Activated CD8-positive, alpha-beta T cell treated with anti-CD3 and anti-CD28 coated beads, Interleukin-2, amount 10 ng/mL, durations not matched to agents 7 days and 5 days (primary cell): ENCODE measurements at regions not wholly inside any gene's neighbourhood (a gene's known extent, or its start where the extent isn't known, plus 50 kb on each side); places are given as distances from the start of the nearest gene placed in this dataset.

Experiments used
- ATAC-seq: fragments of 150-1000 bp; cut with Tn5 transposase; one replicate; pipeline ENCODE4 v1.10.0; 2021; ENCODE audit warnings: moderate library complexity
- CTCF ChIA-PET: fragments of 350-600 bp; sonication (Branson Sonifier 250); formaldehyde crosslinking; loops from one replicate; lab custom pipeline; 2021; ENCODE audit warnings: antibody characterized with exemption; lab: Charles Lee
- POLR2A ChIA-PET: fragments of 350-600 bp; sonication (Branson Sonifier 250); formaldehyde crosslinking; loops from one replicate; lab custom pipeline; 2021; ENCODE audit warnings: antibody characterized with exemption; lab: Charles Lee
- DNase-seq: peaks from one replicate; pipeline ENCODE4 v3.0.0-alpha.2; 2020
- H3K27ac Mint-ChIP-seq: one replicate; pipeline ENCODE4 v1.8.0; 2021; ENCODE audit warnings: mild to moderate bottlenecking, mixed read lengths
- H3K27me3 Mint-ChIP-seq: one replicate; pipeline ENCODE4 v1.8.0; 2021; ENCODE audit warnings: low read depth, mixed read lengths
- H3K36me3 Mint-ChIP-seq: one replicate; pipeline ENCODE4 v1.8.0; 2021; ENCODE audit warnings: low read depth, mixed read lengths
- H3K4me1 Mint-ChIP-seq: one replicate; pipeline ENCODE4 v1.8.0; 2021; ENCODE audit warnings: low read depth, mixed read lengths
- H3K4me3 Mint-ChIP-seq: one replicate; pipeline ENCODE4 v1.8.0; 2021; ENCODE audit warnings: mild to moderate bottlenecking, mixed read lengths
- H3K9me3 Mint-ChIP-seq: one replicate; pipeline ENCODE4 v1.8.0; 2022; ENCODE audit warnings: mixed read lengths; ENCODE audit not compliant: insufficient read depth

DNA sequence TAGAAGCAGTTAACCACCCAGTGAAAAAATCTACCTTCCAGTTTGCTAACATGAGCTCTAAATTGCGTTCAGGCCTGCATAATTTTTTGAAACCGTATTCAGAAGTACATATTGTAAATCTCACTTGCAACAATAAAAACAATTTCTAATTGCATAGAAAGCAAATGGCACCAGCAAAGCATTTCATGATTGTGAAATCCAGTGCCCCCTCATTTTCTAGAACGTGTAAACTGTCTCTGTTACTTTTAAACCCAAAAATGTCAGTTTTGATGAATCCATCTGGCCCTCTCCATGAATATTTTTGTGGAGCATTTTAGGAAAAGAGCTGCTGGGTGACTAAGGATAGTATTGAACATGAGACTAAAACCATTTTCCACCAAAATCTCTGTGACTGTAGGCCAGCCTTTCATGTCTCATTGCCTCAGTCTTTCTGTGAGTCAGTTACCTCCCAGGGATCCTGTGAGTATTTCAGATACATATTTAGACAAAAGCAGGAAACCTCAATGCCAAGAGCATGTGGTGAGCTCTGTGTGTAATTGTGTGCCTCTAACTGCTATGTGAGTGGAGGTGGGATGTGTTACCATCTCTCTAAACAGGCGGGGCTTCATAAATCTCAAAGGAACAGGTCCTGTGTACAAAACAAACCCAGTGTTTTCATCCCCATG, 477.8 kb upstream of the DCC start:
- no peak for DNase-seq
- H3K27ac Mint-ChIP-seq: no peak overlapping the region
- ATAC-seq: no peak
- no peaks in the 10 kb centered on the region for H3K27me3 Mint-ChIP-seq
- no peak overlapping the region for H3K4me3 Mint-ChIP-seq
- CTCF ChIA-PET: no interaction called here
- H3K4me1 Mint-ChIP-seq: no peaks in the 10 kb centered on the region
- no peaks in the 10 kb centered on the region for H3K36me3 Mint-ChIP-seq
- peaks cover 3% of the 10 kb centered on the region for H3K9me3 Mint-ChIP-seq
- POLR2A ChIA-PET: no interaction called here

DNA sequence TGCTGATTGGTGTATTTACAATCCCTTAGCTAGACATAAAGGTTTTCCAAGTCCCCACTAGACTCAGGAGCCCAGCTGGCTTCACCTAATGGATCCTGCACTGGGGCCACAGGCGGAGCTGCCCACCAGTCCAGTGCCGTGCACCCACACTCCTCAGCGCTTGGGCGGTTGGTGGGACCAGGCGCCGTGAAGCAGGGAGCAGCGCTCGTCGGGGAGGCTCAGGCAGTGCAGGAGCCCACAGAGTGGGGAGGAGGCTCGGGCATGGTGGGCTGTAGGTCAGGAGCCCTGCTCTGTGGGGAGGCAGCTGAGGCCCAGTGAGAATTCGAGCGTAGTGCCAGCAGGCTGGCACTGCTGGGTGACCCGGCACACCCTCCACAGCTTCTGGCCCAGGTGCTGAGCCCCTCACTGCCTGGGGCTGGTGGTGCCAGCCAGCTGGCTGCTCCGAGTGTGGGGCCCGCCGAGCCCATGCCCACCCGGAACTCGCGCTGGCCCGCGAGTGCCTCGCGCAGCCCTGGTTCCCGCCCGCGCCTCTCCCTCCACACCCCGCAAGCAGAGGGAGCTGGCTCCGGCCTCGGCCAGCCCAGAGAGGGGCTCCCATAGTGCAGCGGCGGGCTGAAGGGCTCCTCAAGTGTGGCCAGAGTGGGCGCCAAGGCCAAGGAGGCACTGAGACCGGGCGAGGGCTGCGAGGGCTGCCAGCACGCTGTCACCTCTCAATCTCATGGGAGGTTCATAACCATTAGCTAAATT, 475.6 kb upstream of the DCC start:
- Mint-ChIP-seq H3K4me3 (no peak overlapping the region), H3K36me3 (no peaks in the 10 kb centered on the region)
- CTCF ChIA-PET: no interaction called here

DNA sequence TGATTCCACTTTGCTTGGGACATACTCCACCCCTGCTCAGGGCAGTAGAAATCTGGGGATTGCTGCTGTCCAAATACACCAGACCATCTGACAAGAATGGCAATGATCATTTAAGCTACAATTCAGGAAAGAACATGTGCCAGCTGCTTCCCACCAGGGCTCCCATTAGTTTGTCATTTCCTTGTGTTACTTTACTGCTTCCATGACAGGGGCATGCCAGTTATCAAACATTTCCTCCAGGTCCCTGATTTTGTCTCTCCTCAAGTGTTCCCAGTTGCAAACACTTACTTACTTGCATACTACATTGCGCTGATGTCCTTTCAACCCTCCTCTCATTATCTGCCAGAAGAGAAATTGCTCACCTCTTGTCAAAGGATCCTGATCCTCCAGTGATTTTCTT, 474.5 kb upstream of the DCC start:
- H3K36me3 Mint-ChIP-seq: no peaks in the 10 kb centered on the region

More for the DNA sequence above, 475.6 kb upstream of the DCC start:
- POLR2A ChIA-PET: interaction anchor here (0.7 kb wide), 1 partner anchor 1003 kb away, joined by 3 read pairs; no protein-coding TSS in a partner anchor
- Mint-ChIP-seq H3K4me1 (no peaks in the 10 kb centered on the region), H3K27me3 (no peaks in the 10 kb centered on the region), H3K9me3 (peaks cover 3% of the 10 kb centered on the region), H3K27ac (no peak overlapping the region)
- ATAC-seq (no peak), DNase-seq (no peak)

DNA sequence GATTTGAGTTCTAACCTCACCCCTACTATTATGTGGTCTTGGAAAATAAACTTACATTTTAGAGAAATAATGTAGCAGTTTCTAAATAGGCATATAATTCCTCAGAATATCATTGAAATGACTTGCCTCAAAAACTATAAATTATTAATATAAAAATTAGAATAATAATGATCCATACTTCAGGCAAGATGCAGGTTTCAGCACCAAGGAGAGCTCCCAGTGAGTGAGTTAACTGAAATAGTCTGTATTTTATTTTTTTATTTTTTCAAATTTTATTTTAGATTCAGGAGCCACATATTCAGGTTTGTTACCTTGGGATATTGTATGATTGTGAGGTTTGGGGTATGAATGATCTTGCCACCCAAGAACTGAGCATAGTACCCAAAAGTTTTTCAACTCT, 472.2 kb upstream of the DCC start:
- no peaks in the 10 kb centered on the region for H3K27me3 Mint-ChIP-seq
- CTCF ChIA-PET: no interaction called here
- ATAC-seq: no peak

More for the DNA sequence above, 474.5 kb upstream of the DCC start:
- ChIA-PET POLR2A (no interaction called here), CTCF (no interaction called here)
- Mint-ChIP-seq H3K27ac (no peak overlapping the region), H3K9me3 (peaks cover 3% of the 10 kb centered on the region), H3K4me3 (no peak overlapping the region), H3K27me3 (no peaks in the 10 kb centered on the region), H3K4me1 (no peaks in the 10 kb centered on the region)
- DNase-seq (no peak), ATAC-seq (no peak)

DNA sequence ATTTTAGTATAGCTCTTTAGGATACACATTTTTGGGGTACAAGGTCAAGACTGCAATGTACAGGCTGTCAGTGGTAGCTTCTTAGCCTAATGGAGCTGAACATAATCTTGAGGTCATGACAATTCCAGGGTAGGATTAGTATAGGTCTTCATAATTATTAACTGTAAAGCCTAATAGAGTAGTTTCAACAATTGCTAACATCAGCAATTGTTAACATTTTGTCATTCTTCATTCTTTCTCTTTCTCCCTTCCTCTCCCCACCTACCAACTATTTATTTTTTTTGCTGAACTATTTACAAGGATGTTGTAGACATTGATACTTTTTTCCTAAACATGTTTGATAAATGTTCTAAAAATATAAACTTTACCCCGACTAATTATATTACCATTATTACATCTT, 461.3 kb upstream of the DCC start:
- no peak for DNase-seq
- no peaks in the 10 kb centered on the region for H3K27me3 Mint-ChIP-seq
- H3K27ac Mint-ChIP-seq: no peak overlapping the region
- H3K9me3 Mint-ChIP-seq: peaks cover 5% of the 10 kb centered on the region
- ChIA-PET CTCF (no interaction called here), POLR2A (no interaction called here)
- no peaks in the 10 kb centered on the region for H3K4me1 Mint-ChIP-seq
- H3K36me3 Mint-ChIP-seq: no peaks in the 10 kb centered on the region
- no peak overlapping the region for H3K4me3 Mint-ChIP-seq
- no peak for ATAC-seq

More for the DNA sequence above, 472.2 kb upstream of the DCC start:
- Mint-ChIP-seq H3K27ac (no peak overlapping the region), H3K4me3 (no peak overlapping the region), H3K4me1 (no peaks in the 10 kb centered on the region), H3K36me3 (no peaks in the 10 kb centered on the region), H3K9me3 (peaks cover 3% of the 10 kb centered on the region)
- POLR2A ChIA-PET: no interaction called here
- no peak for DNase-seq

DNA sequence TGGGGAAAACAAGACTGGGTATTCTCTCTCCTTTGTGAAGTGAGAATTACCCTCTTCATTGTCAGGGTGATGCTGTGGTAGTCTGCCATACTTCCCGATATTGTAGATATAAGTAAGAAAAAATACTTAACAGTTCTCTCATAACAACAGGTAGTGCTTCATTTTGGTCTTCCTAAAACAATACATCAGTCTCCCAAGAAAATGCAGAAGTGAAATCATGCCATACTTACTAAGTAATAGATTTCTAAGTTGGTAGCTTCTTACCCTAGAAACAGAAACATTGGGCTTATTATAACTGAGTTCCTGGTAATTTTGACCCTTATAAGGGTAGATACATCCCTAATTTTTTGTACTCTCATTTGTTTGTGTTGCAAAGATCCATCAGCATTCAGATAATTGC, 460.7 kb upstream of the DCC start:
- no peak overlapping the region for H3K27ac Mint-ChIP-seq
- ATAC-seq (no peak), DNase-seq (no peak)
- CTCF ChIA-PET: no interaction called here
- H3K4me1 Mint-ChIP-seq: no peaks in the 10 kb centered on the region
- no peaks in the 10 kb centered on the region for H3K27me3 Mint-ChIP-seq
- POLR2A ChIA-PET: no interaction called here
- H3K9me3 Mint-ChIP-seq: peaks cover 5% of the 10 kb centered on the region
- H3K36me3 Mint-ChIP-seq: no peaks in the 10 kb centered on the region
- no peak overlapping the region for H3K4me3 Mint-ChIP-seq

DNA sequence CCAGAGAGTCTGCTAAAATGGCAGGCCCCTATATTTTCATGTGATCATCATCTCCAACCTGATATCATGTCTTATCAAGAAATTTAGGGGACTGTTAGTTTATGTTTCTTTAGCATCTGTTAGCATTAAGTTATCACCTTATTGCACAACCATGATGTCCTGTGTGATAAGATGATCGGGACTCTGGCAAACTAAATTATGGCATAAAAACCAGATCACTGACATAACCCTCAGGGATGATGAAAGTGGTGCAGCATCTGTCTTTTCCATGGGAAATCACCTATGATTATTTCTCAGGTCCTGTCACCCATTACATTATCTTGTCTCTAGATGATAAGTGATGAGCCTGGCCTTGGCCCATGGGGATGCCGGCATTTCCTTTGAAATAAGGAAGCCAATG, 458.6 kb upstream of the DCC start:
- CTCF ChIA-PET: no interaction called here

DNA sequence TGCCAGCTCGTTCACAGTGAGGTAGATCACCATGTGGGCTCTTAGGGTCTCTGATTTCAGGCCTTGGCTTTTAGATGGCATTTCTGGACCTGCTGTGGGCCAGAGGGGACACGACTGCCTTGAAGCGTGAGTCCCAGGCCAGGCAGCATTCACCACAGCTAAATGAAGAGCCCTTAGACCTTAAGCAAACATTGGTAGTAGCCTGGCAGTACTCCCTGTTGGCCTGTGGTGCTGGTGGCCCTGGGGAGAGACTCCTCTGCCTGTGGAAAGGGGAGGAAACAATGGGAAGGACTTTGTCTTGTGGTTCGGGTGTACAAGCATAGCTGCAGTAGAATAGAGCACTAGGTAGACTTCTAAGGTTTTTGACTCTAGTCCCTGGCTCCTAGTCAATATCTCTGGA, 456.0 kb upstream of the DCC start:
- ChIA-PET POLR2A (no interaction called here), CTCF (no interaction called here)
- Mint-ChIP-seq H3K27me3 (no peaks in the 10 kb centered on the region), H3K4me3 (no peak overlapping the region), H3K27ac (no peak overlapping the region), H3K9me3 (peaks cover 5% of the 10 kb centered on the region), H3K4me1 (no peaks in the 10 kb centered on the region), H3K36me3 (no peaks in the 10 kb centered on the region)
- no peak for ATAC-seq
- DNase-seq: no peak

More for the DNA sequence above, 458.6 kb upstream of the DCC start:
- ATAC-seq (no peak), DNase-seq (no peak)
- Mint-ChIP-seq H3K4me1 (no peaks in the 10 kb centered on the region), H3K36me3 (no peaks in the 10 kb centered on the region), H3K4me3 (no peak overlapping the region), H3K27me3 (no peaks in the 10 kb centered on the region), H3K9me3 (peaks cover 5% of the 10 kb centered on the region), H3K27ac (no peak overlapping the region)
- POLR2A ChIA-PET: no interaction called here

DNA sequence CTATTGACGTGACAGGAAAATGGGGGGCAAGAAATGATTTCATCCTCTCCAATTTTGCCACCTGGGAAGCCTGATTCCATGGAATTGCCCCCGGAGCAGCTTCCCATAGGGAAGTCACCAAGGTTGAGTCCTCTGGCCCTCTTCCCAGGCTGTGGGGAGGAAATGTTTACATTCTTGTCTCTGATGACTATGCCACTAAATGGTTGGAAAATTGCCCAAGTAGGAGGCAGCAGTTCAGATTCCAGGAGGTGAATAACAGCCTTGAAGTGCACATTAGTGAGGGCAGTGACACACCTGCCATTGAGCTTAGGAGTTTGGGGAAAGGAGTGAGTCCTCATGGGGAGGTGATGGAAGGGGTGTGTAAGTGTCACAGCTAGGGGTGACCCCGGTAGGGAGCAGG, 449.2 kb upstream of the DCC start:
- ATAC-seq: no peak
- H3K27me3 Mint-ChIP-seq: no peaks in the 10 kb centered on the region
- H3K4me3 Mint-ChIP-seq: no peak overlapping the region
- H3K36me3 Mint-ChIP-seq: no peaks in the 10 kb centered on the region
- no peak overlapping the region for H3K27ac Mint-ChIP-seq
- CTCF ChIA-PET: no interaction called here
- peaks cover 7% of the 10 kb centered on the region for H3K9me3 Mint-ChIP-seq
- POLR2A ChIA-PET: no interaction called here
- DNase-seq: no peak
- no peaks in the 10 kb centered on the region for H3K4me1 Mint-ChIP-seq

DNA sequence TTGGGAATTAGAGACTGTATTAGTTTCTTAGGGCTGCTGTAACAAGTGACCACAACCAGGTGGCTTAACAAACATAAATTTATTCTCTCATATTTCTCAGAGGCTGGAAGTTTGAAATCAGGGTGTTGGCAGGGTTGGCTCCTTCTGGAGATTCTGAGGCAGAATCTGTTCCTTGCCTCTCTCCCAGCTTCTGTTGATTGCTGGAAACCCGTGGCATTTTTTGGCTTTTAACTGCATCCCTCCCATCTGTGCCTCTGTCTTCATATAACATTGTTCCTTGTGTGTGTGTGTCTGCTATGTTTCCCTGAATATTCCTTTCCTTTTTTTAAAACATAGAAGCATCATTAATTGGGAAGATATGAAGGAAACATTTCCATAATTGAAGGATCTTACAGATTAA, 448.1 kb upstream of the DCC start:
- ATAC-seq (no peak), DNase-seq (no peak)
- no peaks in the 10 kb centered on the region for H3K36me3 Mint-ChIP-seq
- H3K27ac Mint-ChIP-seq: no peak overlapping the region
- H3K9me3 Mint-ChIP-seq: peaks cover 7% of the 10 kb centered on the region
- POLR2A ChIA-PET: no interaction called here
- no peak overlapping the region for H3K4me3 Mint-ChIP-seq
- CTCF ChIA-PET: no interaction called here
- no peaks in the 10 kb centered on the region for H3K27me3 Mint-ChIP-seq
- H3K4me1 Mint-ChIP-seq: no peaks in the 10 kb centered on the region

DNA sequence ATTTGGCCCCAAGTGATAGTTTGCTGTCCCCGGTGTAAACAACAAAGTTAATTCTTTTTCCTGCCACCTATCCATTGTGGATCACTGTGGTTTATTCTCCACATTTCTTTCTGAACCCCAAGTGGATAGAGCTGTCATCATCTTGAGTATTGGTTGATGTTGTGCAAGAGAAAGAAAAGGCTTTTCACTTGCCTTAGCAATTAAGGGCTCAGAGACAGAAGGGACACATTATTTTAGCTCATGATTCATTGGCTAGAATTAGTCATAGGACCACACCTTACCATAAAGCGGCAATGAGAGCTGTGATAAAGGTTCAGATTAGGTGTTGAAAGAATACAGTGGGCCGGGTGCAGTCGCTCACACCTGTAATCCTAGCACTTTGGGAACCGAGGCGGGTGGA, 442.1 kb upstream of the DCC start:
- no peaks in the 10 kb centered on the region for H3K4me1 Mint-ChIP-seq
- ATAC-seq (no peak), DNase-seq (no peak)
- H3K4me3 Mint-ChIP-seq: no peak overlapping the region
- H3K27ac Mint-ChIP-seq: no peak overlapping the region
- H3K27me3 Mint-ChIP-seq: no peaks in the 10 kb centered on the region
- no peaks in the 10 kb centered on the region for H3K9me3 Mint-ChIP-seq
- CTCF ChIA-PET: no interaction called here
- POLR2A ChIA-PET: no interaction called here
- H3K36me3 Mint-ChIP-seq: no peaks in the 10 kb centered on the region

DNA sequence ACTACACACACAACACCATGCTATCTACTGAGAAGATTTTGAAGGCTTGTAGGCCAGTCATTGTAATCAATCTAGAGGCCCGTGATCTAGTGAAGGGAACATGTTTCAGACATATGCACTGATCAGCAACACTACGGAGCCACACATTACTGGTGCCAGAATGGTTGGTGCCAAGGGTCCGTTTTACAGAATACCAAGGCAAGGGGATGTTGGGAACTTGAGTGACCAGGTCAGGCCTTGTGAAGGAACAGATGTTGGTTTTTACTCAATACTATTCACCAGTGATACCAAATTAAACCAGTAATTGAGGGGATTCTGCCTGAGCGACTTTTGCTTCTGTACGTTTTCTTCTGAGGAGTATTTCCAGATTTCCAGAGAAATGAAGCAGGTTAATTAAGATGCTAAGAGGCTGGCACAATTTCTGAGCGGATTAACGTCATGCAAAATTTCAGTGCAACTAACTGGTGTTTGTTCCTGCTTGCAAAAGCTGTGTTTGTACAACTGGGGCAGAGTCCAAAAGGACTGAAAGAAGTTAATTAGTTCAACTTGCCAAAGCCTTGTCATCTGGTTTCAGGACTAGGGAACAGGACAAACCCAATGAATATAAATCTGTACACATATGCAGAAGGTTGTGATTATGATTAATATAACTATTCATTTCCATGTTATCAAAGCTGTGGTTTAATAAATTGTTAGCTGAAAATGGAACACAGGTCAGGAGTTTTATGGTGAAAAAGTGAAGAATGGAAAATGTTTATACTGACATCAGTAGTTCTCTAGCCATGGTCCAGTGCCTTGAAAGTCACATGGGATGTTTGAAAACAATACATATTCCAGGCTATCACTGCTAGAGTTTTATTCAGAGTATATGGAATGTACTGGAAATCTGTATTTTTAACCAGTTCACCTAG, 432.1 kb upstream of the DCC start:
- Mint-ChIP-seq H3K4me1 (no peaks in the 10 kb centered on the region), H3K9me3 (no peaks in the 10 kb centered on the region), H3K4me3 (no peak overlapping the region), H3K27me3 (no peaks in the 10 kb centered on the region), H3K27ac (no peak overlapping the region), H3K36me3 (no peaks in the 10 kb centered on the region)
- no peak for ATAC-seq
- ChIA-PET POLR2A (interaction anchor here (0.6 kb wide), 1 partner anchor 902 kb away, joined by 3 read pairs; no protein-coding TSS in a partner anchor), CTCF (no interaction called here)
- DNase-seq: no peak
